Stomach (tissue), 8 donors: ENCODE measurements at regions not wholly inside any gene's neighbourhood (a gene's known extent, or its start where the extent isn't known, plus 50 kb on each side); places are given as distances from the start of the nearest gene placed in this dataset.

ENCODE experiments used
- DNase-seq, 2 donors: peaks; one replicate each; pipeline versions ENCODE4 v3.0.0 to v3.0.0-alpha.2; 2013 to 2019
- H3K27ac ChIP-seq, 5 donors: fragments of 200-600 bp in 4 of 5; sonication (generic) in 4 of 5; one replicate each; pipeline ENCODE4 v1.5.1; 2013 to 2019; ENCODE audit warnings: mild to moderate bottlenecking in 1 of 5, moderate library complexity in 1 of 5
- H3K27me3 ChIP-seq, 3 donors: fragments of 200-600 bp; sonication (generic); one replicate each; pipeline ENCODE4 v1.5.1; 2017 to 2019; ENCODE audit warnings: mixed run types in 1 of 3
- H3K36me3 ChIP-seq, 4 donors: fragments of 200-600 bp; sonication (generic); 1 replicate in 3 of 4; 2 replicates in 1 of 4; pipeline ENCODE4 v1.5.1; 2016 to 2019
- H3K4me1 ChIP-seq, 4 donors: fragments of 200-600 bp; sonication (generic); one replicate each; pipeline ENCODE4 v1.5.1; 2016 to 2019
- H3K4me3 ChIP-seq, 4 donors: fragments of 200-600 bp; sonication (generic) in 3 of 4; one replicate each; pipeline ENCODE4 v1.5.1; 2016 to 2019; ENCODE audit warnings: mild to moderate bottlenecking in 1 of 4
- H3K9me3 ChIP-seq, 4 donors: fragments of 200-600 bp; sonication (generic); one replicate each; pipeline ENCODE4 v1.5.1; 2016 to 2019
- CTCF ChIP-seq, 7 experiments: fragments of 450-650 bp in 4 of 7; fragments of 200-600 bp in 3 of 7; sonication (generic) in 3 of 7; IDR thresholded peaks; one replicate each; pipeline ENCODE4 v1.5.1; 2016 to 2019; ENCODE audit warnings: antibody characterized with exemption in 7 of 7, control low read depth in 2 of 7, mild to moderate bottlenecking in 1 of 7
- EP300 ChIP-seq: sonication (generic); formaldehyde crosslinking; IDR thresholded peaks from one replicate; pipeline ENCODE4 v1.6.1; 2017; ENCODE audit warnings: antibody characterized with exemption
- POLR2A ChIP-seq, 4 donors: fragments of 450-650 bp; IDR thresholded peaks; one replicate each; pipeline ENCODE4 v1.6.1; 2016; ENCODE audit warnings: antibody characterized with exemption in 4 of 4, control low read depth in 2 of 4, mild to moderate bottlenecking in 1 of 4, moderate library complexity in 1 of 4
- POLR2AphosphoS5 ChIP-seq, 3 donors: sonication (generic); formaldehyde crosslinking; IDR thresholded peaks; one replicate each; pipeline ENCODE4 v1.6.1; 2016; ENCODE audit warnings: antibody characterized with exemption in 3 of 3
- WGBS, 5 donors: extraction: QIAGEN DNeasy Blood & Tissue Kit in 3 of 5; methylation state at CpG; one replicate each; pipeline versions ENCODE4 v1.1.5 to v1.1.7; 2013 to 2018; 5-methylcytosine and 5-hydroxymethylcytosine counted together
- intact Hi-C: fragments of 100-400 bp; cut with DNase I; formaldehyde crosslinking; loops from one replicate; pipeline ENCODE4 v1.15.1; 2023; ENCODE audit warnings: low total_unique reads
- donor health status: healthy with polysubstance abuse.
- donor health status: Bipolar disorder and iron deficiency.
- donor health status: healthy.

- H3K4me1 ChIP-seq = peaks cover 6 to 30% (median 8%) of the 10 kb centered on the region in 4 donors
- intact Hi-C loops = no loop called here
- DNase-seq = no peak
- H3K4me3 ChIP-seq = no peak overlapping the region
- 38 to 56% (median 51%) methylated on average over 6 of the region's 6 CpGs for WGBS, 5 donors
- TF ChIP-seq EP300 (no peak), POLR2A (IDR thresholded peaks at IDR 0.05) (no peak), CTCF (IDR thresholded peaks at IDR 0.05) (no peak), POLR2AphosphoS5 (IDR thresholded peaks at IDR 0.05) (no peak)
- H3K27ac ChIP-seq = no peak overlapping the region
- peaks cover 0 to 4% (median 0%) of the 10 kb centered on the region in 4 donors for H3K9me3 ChIP-seq
- H3K27me3 ChIP-seq = no peaks in the 10 kb centered on the region
- H3K36me3 ChIP-seq = no peaks in the 10 kb centered on the region
Observed at GRCh38 chr3:182183716-182184430, 472.1 kb downstream of the SOX2 start.

GRCh38 chr3:182185313-182185712 is 473.6 kb downstream of the SOX2 start:
- intact Hi-C loops = no loop called here
- no peaks in the 10 kb centered on the region for H3K36me3 ChIP-seq
- H3K27me3 ChIP-seq = no peaks in the 10 kb centered on the region
- TF ChIP-seq POLR2A (IDR thresholded peaks at IDR 0.05) (no peak), POLR2AphosphoS5 (IDR thresholded peaks at IDR 0.05) (no peak), EP300 (no peak), CTCF (IDR thresholded peaks at IDR 0.05) (no peak)
- H3K4me1 ChIP-seq = peaks cover 5 to 21% (median 8%) of the 10 kb centered on the region in 4 donors
- 61 to 80% (median 72%) methylated on average over 1 of the region's 1 CpG for WGBS, 5 donors
- no peak for DNase-seq
- H3K27ac ChIP-seq = no peak overlapping the region
- peaks cover 0 to 4% (median 0%) of the 10 kb centered on the region in 4 donors for H3K9me3 ChIP-seq
- H3K4me3 ChIP-seq = no peak overlapping the region

- Histone ChIP-seq H3K9me3 (peaks cover 0 to 4% (median 0%) of the 10 kb centered on the region in 4 donors), H3K4me3 (no peak overlapping the region), H3K27ac (no peak overlapping the region), H3K27me3 (no peaks in the 10 kb centered on the region), H3K36me3 (no peaks in the 10 kb centered on the region), H3K4me1 (no peaks in the 10 kb centered on the region)
- no peak for TF ChIP-seq EP300
- no peak for TF ChIP-seq POLR2A (IDR thresholded peaks at IDR 0.05)
- TF ChIP-seq CTCF (IDR thresholded peaks at IDR 0.05) = no peak
- no peak for TF ChIP-seq POLR2AphosphoS5 (IDR thresholded peaks at IDR 0.05)
- WGBS, 5 donors = 38 to 64% (median 47%) methylated on average over 2 of the region's 2 CpGs
- intact Hi-C loops = no loop called here
- DNase-seq = no peak
Observed at GRCh38 chr3:182190056-182190455, 478.3 kb downstream of the SOX2 start.

GRCh38 chr3:182198345-182198744 is 486.6 kb downstream of the SOX2 start:
- no peaks in the 10 kb centered on the region for H3K9me3 ChIP-seq
- no peaks in the 10 kb centered on the region for H3K27me3 ChIP-seq
- no peak overlapping the region for H3K27ac ChIP-seq
- no peaks in the 10 kb centered on the region for H3K36me3 ChIP-seq
- intact Hi-C loops = no loop called here
- WGBS, 5 donors = 87 to 100% (median 92%) methylated on average over 1 of the region's 1 CpG
- DNase-seq = no peak
- no peaks in the 10 kb centered on the region for H3K4me1 ChIP-seq
- no peak overlapping the region for H3K4me3 ChIP-seq
- TF ChIP-seq CTCF (IDR thresholded peaks at IDR 0.05) = no peak
- no peak for TF ChIP-seq POLR2AphosphoS5 (IDR thresholded peaks at IDR 0.05)
- TF ChIP-seq EP300 = no peak
- TF ChIP-seq POLR2A (IDR thresholded peaks at IDR 0.05) = no peak
